Mucosa of rectum (tissue), 2 donors: ENCODE measurements at regions not wholly inside any gene's neighbourhood (a gene's known extent, or its start where the extent isn't known, plus 50 kb on each side); places are given as distances from the start of the nearest gene placed in this dataset.
"Not testable (repeated sequence)": the region's sequence is repeated elsewhere in the genome, so short reads cannot be mapped to it uniquely, and the experiment has no call there.

Experiments
- H3K27ac ChIP-seq, 2 donors: one replicate each; pipeline ENCODE4 v1.7.0; 2013; ENCODE audit warnings: inconsistent platforms in 2 of 2, low read depth in 2 of 2, low read length in 2 of 2
- H3K27me3 ChIP-seq, 2 donors: one replicate each; pipeline ENCODE4 v1.7.0; 2013; ENCODE audit warnings: low read length in 2 of 2; ENCODE audit not compliant: control insufficient read depth in 2 of 2, insufficient read depth in 2 of 2
- H3K36me3 ChIP-seq, 2 donors: one replicate each; pipeline ENCODE4 v1.7.0; 2013; ENCODE audit warnings: low read length in 2 of 2; ENCODE audit not compliant: control insufficient read depth in 2 of 2, insufficient read depth in 2 of 2
- H3K4me1 ChIP-seq, 2 donors: one replicate each; pipeline ENCODE4 v1.7.0; 2013; ENCODE audit warnings: low read length in 2 of 2, mild to moderate bottlenecking in 1 of 2; ENCODE audit not compliant: control insufficient read depth in 2 of 2, insufficient read depth in 2 of 2
- H3K4me3 ChIP-seq, 2 donors: one replicate each; pipeline ENCODE4 v1.7.0; 2013; ENCODE audit warnings: low read length in 2 of 2
- H3K9ac ChIP-seq, 2 donors: one replicate each; pipeline ENCODE4 v1.7.0; 2013; ENCODE audit warnings: low read length in 2 of 2, low read depth in 1 of 2, mild to moderate bottlenecking in 1 of 2
- H3K9me3 ChIP-seq, 2 donors: one replicate each; pipeline ENCODE4 v1.7.0; 2013; ENCODE audit warnings: low read length in 2 of 2; ENCODE audit not compliant: control insufficient read depth in 2 of 2
- donor health status: healthy.
- donor health status: Normal muscosa, but diverticular disease.

- Histone ChIP-seq H3K27ac (peak overlapping the region; percentile 80 to 82), H3K4me3 (no peak overlapping the region)
Observed at GRCh38 chr10:3964516-3964915, 179.5 kb upstream of the KLF6 start.

GRCh38 chr10:3963191-3963673 is 178.2 kb upstream of the KLF6 start:
- H3K27me3 ChIP-seq, result no peaks in the 10 kb centered on the region
- peak overlapping the region in 1 of 2 donors; percentile 44 for H3K9ac ChIP-seq
- H3K4me1 ChIP-seq, result peaks cover 20 to 31% of the 10 kb centered on the region in 2 donors
- H3K9me3 ChIP-seq, result no peaks in the 10 kb centered on the region
- H3K36me3 ChIP-seq, result no peaks in the 10 kb centered on the region
- H3K4me3 ChIP-seq, result no peak overlapping the region
- peak overlapping the region; percentile 80 to 82 for H3K27ac ChIP-seq

More at GRCh38 chr10:3964516-3964915, 179.5 kb upstream of the KLF6 start:
- no peak overlapping the region for H3K9ac ChIP-seq
- H3K27me3 ChIP-seq, result no peaks in the 10 kb centered on the region
- peaks cover 26 to 35% of the 10 kb centered on the region in 2 donors for H3K4me1 ChIP-seq
- no peaks in the 10 kb centered on the region for H3K9me3 ChIP-seq
- no peaks in the 10 kb centered on the region for H3K36me3 ChIP-seq

GRCh38 chr10:3961082-3961481 is 176.1 kb upstream of the KLF6 start:
- Histone ChIP-seq H3K27me3 (no peaks in the 10 kb centered on the region), H3K9ac (no peak overlapping the region), H3K36me3 (no peaks in the 10 kb centered on the region), H3K4me1 (peaks cover 19 to 26% of the 10 kb centered on the region in 2 donors), H3K27ac (no peak overlapping the region), H3K4me3 (no peak overlapping the region), H3K9me3 (no peaks in the 10 kb centered on the region)

- Histone ChIP-seq H3K4me3 (no peak overlapping the region), H3K27ac (no peak overlapping the region), H3K9ac (no peak overlapping the region), H3K36me3 (no peaks in the 10 kb centered on the region), H3K27me3 (no peaks in the 10 kb centered on the region), H3K9me3 (no peaks in the 10 kb centered on the region), H3K4me1 (peaks cover 19 to 26% of the 10 kb centered on the region in 2 donors)
Observed at GRCh38 chr10:3960496-3960895, 175.5 kb upstream of the KLF6 start.

GRCh38 chr10:3959370-3960325 is 174.6 kb upstream of the KLF6 start:
- H3K4me3 ChIP-seq, result no peak overlapping the region
- H3K36me3 ChIP-seq, result no peaks in the 10 kb centered on the region
- no peaks in the 10 kb centered on the region for H3K27me3 ChIP-seq
- H3K27ac ChIP-seq, result no peak overlapping the region
- no peaks in the 10 kb centered on the region for H3K9me3 ChIP-seq
- H3K4me1 ChIP-seq, result peaks cover 13 to 18% of the 10 kb centered on the region in 2 donors
- no peak overlapping the region for H3K9ac ChIP-seq

- H3K27ac ChIP-seq, result no peak overlapping the region
- H3K4me1 ChIP-seq, result peaks cover 3 to 8% of the 10 kb centered on the region in 2 donors
- H3K4me3 ChIP-seq, result no peak overlapping the region
- no peaks in the 10 kb centered on the region for H3K27me3 ChIP-seq
- no peaks in the 10 kb centered on the region for H3K36me3 ChIP-seq
- no peak overlapping the region for H3K9ac ChIP-seq
- H3K9me3 ChIP-seq, result no peaks in the 10 kb centered on the region
Observed at GRCh38 chr10:3958472-3958996, 173.5 kb upstream of the KLF6 start.

GRCh38 chr10:3955955-3956617 is 171.1 kb upstream of the KLF6 start:
- Histone ChIP-seq H3K4me3 (no peak overlapping the region), H3K4me1 (no peaks in the 10 kb centered on the region), H3K9me3 (no peaks in the 10 kb centered on the region), H3K9ac (no peak overlapping the region), H3K36me3 (no peaks in the 10 kb centered on the region), H3K27ac (no peak overlapping the region), H3K27me3 (no peaks in the 10 kb centered on the region)

GRCh38 chr10:3955493-3955892 is 170.5 kb upstream of the KLF6 start:
- no peak overlapping the region for H3K27ac ChIP-seq
- no peak overlapping the region for H3K9ac ChIP-seq
- no peaks in the 10 kb centered on the region for H3K27me3 ChIP-seq
- H3K4me1 ChIP-seq, result no peaks in the 10 kb centered on the region
- no peaks in the 10 kb centered on the region for H3K9me3 ChIP-seq
- no peak overlapping the region for H3K4me3 ChIP-seq
- no peaks in the 10 kb centered on the region for H3K36me3 ChIP-seq

GRCh38 chr10:3954615-3955014 is 169.6 kb upstream of the KLF6 start:
- Histone ChIP-seq H3K9me3 (no peaks in the 10 kb centered on the region), H3K27ac (no peak overlapping the region), H3K9ac (no peak overlapping the region), H3K36me3 (no peaks in the 10 kb centered on the region), H3K27me3 (no peaks in the 10 kb centered on the region), H3K4me3 (no peak overlapping the region), H3K4me1 (no peaks in the 10 kb centered on the region)

- H3K9ac ChIP-seq, H3K27me3 ChIP-seq, H3K4me3 ChIP-seq, H3K4me1 ChIP-seq, H3K9me3 ChIP-seq, H3K36me3 ChIP-seq, H3K27ac ChIP-seq: not testable (repeated sequence)
Observed at GRCh38 chr10:3954007-3954406, 169.0 kb upstream of the KLF6 start.
